ELF-1 (cell line): ENCODE measurements at regions not wholly inside any gene's neighbourhood (a gene's known extent, or its start where the extent isn't known, plus 50 kb on each side); places are given as distances from the start of the nearest gene placed in this dataset.

ENCODE experiments used
- DNase-seq: peaks from one replicate; pipeline ENCODE4 v3.0.0-alpha.2; 2016; ENCODE audit warnings: low read depth, low spot score

- no peak for DNase-seq
Measured at GRCh38 chr1:221462345-221462744, 279.5 kb downstream of the DUSP10 start.

DNA sequence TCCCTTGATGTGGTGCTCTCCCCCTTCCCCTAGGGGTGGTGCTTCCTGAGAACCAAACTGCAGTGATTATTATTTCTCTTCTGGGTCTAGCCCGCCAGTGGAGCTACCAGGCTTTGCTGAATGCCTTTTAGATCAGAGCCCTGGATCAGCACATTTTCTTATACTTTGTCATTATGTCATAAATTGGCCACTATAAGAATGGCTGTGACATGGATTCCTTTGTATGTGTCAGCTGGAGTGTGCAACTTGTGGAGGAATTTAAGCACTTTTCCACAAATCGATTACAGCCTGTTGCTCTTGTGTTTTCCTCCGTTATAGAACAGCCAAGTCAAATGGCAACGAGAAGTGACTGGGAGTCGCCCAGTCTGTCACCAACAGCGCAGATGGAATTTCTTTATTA lies 273.3 kb downstream of the DUSP10 start:
- no peak for DNase-seq

- DNase-seq: no peak
Measured at GRCh38 chr1:221469476-221469875, 272.4 kb downstream of the DUSP10 start.

GRCh38 chr1:221470000-221470698 lies 271.7 kb downstream of the DUSP10 start:
- no peak for DNase-seq

- DNase-seq: no peak
Measured at GRCh38 chr1:221473411-221473810, 268.5 kb downstream of the DUSP10 start.

DNA sequence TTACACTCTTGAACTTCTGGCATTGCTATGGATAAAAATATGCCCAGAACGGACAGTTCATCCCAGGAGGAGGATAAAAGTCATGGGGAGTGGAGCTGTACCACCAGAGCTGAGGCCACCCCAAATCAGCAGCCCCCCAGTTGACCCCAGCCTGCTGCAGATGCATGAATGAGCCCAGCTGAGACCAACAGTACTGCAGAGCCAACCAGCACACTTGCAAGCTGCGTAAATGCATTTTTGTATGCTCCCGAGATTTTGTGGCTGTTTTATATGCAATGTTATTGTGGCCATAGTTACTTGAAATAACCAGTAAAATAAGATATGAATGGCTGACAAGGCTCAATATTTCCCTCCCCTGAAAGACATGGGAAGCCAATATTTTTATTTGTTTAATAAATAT lies 264.6 kb downstream of the DUSP10 start:
- no peak for DNase-seq

DNA sequence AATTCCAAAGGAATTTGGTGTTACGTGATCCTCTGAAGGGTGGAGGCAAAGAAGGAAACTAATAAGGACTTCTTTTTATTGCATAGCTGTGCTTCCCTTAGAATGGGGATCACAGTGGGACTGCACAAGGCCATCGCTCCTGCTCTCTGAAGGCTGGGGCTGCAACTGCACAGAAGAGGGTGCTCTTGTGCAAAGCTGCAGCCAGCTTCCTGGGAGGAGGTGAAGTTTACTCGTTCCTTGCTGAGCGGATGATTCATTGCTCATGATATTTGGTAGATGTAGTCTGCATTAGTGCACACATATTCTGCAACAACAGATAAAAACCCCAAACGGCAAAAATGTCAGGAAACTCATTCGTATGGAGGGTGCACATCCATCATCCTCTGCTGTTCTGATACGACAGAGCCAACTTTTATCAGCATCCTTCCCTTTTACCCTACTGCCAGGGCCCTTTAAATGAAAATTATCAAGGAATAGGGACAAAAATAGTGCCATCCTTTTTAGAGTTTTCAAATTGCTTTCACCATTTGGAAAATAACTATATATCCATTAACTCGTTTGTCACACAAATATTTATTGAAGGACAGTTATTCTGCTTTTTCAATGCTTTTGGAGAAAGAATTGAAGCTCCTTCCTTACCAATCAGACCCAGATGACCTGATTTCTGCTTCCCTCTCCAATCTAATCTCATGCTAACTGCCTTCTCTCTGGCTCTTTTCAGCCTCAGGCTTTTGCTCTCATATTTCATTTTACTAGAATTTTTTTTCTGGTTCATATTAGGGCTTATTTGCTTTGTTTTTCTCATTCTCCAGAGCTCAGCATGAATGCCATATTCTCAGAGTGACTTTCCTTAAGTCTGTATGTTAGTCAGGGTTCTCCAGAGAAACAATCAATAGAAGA lies 263.6 kb downstream of the DUSP10 start:
- peak; percentile 52 for DNase-seq

DNA sequence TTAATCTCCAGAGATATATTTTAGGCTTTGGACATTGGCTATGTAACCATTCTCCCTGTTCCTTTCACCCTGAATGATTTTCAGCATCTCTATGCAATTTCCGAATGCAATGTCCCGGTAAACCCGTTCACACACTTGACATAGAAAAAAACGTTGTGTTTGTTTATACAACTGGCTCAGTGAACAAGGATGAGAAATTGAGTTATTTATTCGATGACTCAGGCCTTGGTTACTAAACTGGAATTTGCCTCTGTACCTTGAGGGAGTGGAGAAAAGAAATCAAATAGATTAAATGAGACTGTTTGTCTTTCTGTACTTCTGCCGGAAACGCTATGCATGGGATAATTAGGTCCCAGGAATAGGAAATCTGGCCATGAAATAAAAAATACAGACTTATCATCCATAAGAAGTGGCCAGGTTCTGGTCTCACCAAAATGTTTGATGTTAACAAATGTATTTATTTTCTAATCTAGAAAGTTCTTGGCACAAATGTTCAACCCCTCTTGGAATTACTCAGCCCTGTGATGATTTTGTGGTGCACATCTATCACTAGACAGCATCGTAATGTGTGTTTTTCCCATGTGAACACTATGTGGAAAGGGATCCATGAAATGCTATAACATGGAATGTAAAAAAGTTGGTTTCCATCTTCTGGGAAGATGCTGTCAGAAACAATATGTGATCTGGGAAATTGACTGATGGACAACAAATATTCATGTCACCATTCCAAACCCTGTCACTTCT lies 253.9 kb downstream of the DUSP10 start:
- DNase-seq: no peak

DNA sequence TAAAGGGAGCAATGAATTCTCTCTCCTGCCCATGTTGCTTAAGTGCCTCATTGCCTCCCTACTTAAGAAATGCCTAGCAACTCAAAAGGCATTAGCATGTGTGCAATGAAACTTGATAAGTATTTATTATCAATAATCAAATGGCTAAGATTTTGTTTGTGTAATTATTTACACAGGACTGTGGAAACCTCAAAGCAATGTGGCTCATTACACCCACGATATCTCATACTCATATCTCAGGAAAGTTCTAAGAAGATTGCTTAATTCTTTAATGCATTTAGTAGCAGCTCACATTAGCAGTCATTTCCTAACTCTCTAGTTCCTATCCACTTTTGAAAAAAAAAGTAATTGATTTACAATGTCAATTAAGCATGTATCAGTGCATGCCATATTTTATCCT lies 253.3 kb downstream of the DUSP10 start:
- DNase-seq: no peak

DNA sequence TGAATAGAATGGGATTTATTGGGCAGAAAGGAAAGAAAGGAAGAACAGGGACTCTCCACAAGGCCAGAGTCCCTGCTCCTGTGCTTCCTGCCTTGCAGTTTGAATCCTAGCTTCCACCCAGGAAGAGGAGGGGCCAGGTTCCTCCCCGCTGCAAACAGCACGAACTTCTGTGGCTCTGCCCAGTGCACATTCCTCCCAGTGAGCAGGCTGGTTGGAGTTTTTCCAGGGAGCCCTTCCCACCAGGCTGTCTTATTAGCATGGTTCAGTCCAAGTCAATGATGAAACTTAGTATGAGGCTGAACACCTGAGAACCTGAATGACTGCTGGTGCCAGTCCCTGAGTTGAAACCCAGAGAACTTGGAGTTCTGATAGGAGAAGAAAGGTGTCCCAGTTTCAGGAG lies 247.2 kb downstream of the DUSP10 start:
- no peak for DNase-seq

DNA sequence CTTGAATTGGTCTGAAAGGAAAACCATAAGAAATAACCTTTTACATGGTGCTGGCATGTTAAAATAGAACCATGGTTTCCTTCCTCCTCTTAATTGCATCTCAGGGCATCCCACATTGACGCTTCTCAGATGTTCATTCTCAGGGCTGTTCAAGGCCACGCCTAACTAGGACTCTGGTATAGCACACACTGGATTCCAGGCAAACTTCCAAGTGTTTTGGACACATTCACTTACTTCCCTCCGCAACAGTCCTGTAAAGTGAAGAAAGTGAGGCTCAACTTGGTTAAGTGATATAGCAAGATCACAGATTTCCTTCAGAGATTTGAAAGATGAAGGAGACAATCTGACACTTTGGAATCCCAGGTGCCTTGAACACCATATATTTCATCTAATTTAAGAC lies 244.8 kb downstream of the DUSP10 start:
- no peak for DNase-seq

DNA sequence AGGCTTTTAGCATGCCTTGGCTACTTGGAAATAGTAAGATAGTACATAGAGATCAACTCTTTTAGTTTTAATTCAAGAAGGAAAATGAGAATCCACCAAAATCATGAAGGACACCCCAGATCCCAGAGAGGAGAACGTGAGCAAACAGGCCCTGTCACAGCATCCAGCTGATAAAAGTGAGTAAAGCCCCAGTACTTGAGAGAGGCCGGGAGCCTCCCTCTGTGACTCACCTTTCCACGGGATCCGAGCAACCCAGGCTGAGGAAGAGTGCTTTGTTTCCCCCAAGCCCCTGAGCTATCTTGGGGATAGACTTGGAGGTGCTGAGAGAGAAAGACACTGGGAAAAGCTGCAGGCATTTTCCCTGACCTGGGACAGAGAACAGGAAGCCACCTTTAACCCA lies 238.6 kb downstream of the DUSP10 start:
- DNase-seq: no peak

GRCh38 chr1:221509575-221510355 lies 232.1 kb downstream of the DUSP10 start:
- no peak for DNase-seq

- DNase-seq: peak; percentile 30
Measured at GRCh38 chr1:221510793-221511503, 230.9 kb downstream of the DUSP10 start.

DNA sequence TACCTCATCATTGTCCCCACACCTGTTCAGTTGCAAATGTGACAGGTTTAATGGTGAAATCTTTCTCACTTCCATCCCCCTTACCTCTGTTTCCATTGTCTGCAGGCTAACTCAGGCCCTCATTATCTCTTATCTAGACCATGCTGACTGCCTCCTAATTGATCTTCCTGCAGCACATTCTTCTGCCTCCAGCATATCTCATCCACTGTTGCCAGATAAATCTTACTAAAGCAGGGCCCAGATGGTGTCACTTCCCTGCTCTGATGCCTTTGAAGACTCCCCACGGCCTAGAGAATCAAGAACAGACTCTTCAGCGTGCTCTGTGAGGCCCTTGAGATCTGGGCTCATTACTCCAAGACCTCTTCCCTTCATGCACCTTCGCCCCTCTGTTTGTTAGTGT lies 230.1 kb downstream of the DUSP10 start:
- peak; percentile 62 for DNase-seq

DNA sequence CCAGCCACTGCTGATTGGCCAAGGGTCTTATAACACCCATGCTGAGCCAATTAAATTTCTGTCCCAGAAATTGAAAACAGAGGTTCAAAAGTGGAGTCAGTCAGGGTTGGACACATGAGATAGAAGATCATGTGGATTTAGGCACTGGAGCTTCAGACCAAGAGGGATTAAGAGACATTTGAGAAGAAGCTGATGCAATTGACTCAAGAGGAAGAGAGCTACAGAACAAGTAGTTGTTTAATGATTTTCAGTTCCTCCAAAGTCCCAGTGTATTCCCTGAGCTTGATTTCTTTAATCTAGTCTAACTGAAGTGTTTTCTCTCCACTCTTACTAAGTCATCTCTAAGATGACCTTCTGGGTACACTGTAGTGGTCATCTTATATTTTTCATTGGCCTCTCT lies 227.1 kb downstream of the DUSP10 start:
- DNase-seq: no peak

DNA sequence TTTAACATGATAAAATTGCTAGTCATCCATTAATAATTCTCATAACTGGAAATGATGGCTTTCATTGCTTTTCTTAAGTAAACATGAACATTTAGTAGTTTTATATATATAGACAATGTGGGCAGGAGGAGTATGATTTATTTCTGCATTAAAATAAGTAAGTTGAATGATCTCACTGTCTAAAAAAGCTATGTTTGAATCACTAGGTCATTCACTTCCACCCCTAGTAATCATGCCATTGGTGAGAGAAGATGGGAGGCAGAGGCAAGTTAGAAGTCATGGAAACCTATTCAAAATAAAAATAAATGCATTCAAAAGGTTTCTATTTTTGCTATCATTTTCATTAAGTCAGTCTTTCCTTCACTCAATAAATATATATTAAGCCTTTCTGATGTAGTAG lies 226.4 kb downstream of the DUSP10 start:
- no peak for DNase-seq

- no peak for DNase-seq
Measured at GRCh38 chr1:221517961-221518360, 223.9 kb downstream of the DUSP10 start.

DNA sequence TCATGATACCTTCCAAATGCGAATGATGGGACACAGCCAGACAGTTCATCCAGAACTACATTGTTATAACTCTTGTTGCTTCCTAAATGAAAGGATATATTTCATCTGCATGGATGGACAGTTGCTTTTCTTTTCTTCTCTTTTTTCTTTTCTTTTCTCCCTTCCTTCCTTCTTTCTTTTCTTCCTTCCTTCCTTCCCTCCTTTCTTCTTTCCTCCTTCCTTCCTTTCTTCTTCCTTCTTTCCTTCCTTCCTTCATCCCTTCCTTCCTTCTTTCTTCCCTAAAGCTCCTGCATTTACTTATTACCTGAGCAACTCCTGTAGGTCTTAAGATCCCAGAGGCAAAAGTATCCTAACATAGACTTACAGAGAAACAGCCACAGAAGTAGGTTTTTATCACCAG lies 221.6 kb downstream of the DUSP10 start:
- no peak for DNase-seq

GRCh38 chr1:221521686-221522085 lies 220.2 kb downstream of the DUSP10 start:
- no peak for DNase-seq

DNA sequence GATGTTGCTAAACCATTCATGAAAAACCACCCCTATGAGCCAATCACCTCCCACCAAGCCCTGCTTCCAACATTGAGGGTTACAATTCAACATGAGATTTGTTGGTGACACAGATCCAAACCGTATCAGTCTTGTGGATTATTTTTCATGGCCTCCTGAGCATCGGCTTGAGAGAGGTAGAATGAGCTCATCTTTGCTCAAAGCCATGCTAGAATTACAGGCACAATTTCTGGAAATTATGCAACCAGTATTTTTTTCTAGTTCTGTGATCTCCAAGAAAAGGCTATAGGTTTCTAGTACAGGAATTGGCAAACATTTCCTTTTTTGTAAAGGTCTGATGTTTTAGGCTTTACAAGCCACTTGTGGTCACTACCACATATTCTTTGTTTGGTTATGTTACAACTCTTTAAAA lies 219.4 kb downstream of the DUSP10 start:
- DNase-seq: no peak
